ENCODE measurements at regions not wholly inside any gene's neighbourhood (a gene's known extent, or its start where the extent isn't known, plus 50 kb on each side); places are given as distances from the start of the nearest gene placed in this dataset.

GRCh38 chr11:10619131-10619680 lies 50.7 kb upstream of the LYVE1 start:
- no peaks in the 10 kb centered on the region for H3K9me3 Mint-ChIP-seq (ENCODE audit: unreplicated experiment)

GRCh38 chr11:10618490-10618889 lies 50.0 kb upstream of the LYVE1 start:
- intact Hi-C loops (cut with micrococcal nuclease) = no loop called here
- no peaks in the 10 kb centered on the region for H3K27me3 Mint-ChIP-seq (ENCODE audit: insufficient read depth, unreplicated experiment)
- no peaks in the 10 kb centered on the region for H3K36me3 Mint-ChIP-seq (ENCODE audit: insufficient read depth, unreplicated experiment)
- TF ChIP-seq CTCF (IDR thresholded peaks at IDR 0.05; ENCODE audit: unreplicated experiment) = no peak
- no peak overlapping the region for H3K27ac Mint-ChIP-seq (ENCODE audit: low read depth, unreplicated experiment)
- ChIA-PET CTCF (interaction anchor here (1.5 to 2.4 kb wide), 2 partner anchors 26 to 35 kb away, joined by 4 to 8 read pairs; no protein-coding TSS in a partner anchor), POLR2A (interaction anchor here (0.7 kb wide), 1 partner anchor 129 kb away, joined by 3 read pairs; no protein-coding TSS in a partner anchor)
- no peak overlapping the region for H3K4me3 Mint-ChIP-seq (ENCODE audit: unreplicated experiment)
- DNase-seq (ENCODE audit: unreplicated experiment) = no peak
- no peaks in the 10 kb centered on the region for H3K9me3 Mint-ChIP-seq (ENCODE audit: unreplicated experiment)
- no TSS peak for BruUV-seq (replicated peaks)
- H3K4me1 Mint-ChIP-seq (ENCODE audit: insufficient read depth, unreplicated experiment) = no peaks in the 10 kb centered on the region

More at GRCh38 chr11:10619131-10619680, 50.7 kb upstream of the LYVE1 start:
- no peak overlapping the region for H3K4me3 Mint-ChIP-seq (ENCODE audit: unreplicated experiment)
- no peaks in the 10 kb centered on the region for H3K4me1 Mint-ChIP-seq (ENCODE audit: insufficient read depth, unreplicated experiment)
- CTCF ChIA-PET = interaction anchor here (2.4 kb wide), 1 partner anchor 35 kb away, joined by 8 read pairs; no protein-coding TSS in a partner anchor
- no peaks in the 10 kb centered on the region for H3K27me3 Mint-ChIP-seq (ENCODE audit: insufficient read depth, unreplicated experiment)
- TF ChIP-seq CTCF (IDR thresholded peaks at IDR 0.05; ENCODE audit: unreplicated experiment) = no peak
- BruUV-seq (replicated peaks) = no TSS peak
- DNase-seq (ENCODE audit: unreplicated experiment) = no peak
- H3K36me3 Mint-ChIP-seq (ENCODE audit: insufficient read depth, unreplicated experiment) = no peaks in the 10 kb centered on the region
- POLR2A ChIA-PET = interaction anchor here (0.5 kb wide), 1 partner anchor 67 kb away, joined by 3 read pairs; no protein-coding TSS in a partner anchor
- H3K27ac Mint-ChIP-seq (ENCODE audit: low read depth, unreplicated experiment) = no peak overlapping the region
- intact Hi-C loops (cut with micrococcal nuclease) = no loop called here
